MM.1S (cell line): ENCODE measurements at regions not wholly inside any gene's neighbourhood (a gene's known extent, or its start where the extent isn't known, plus 50 kb on each side); places are given as distances from the start of the nearest gene placed in this dataset.

Source experiments
- CTCF ChIP-seq: fragments of 300-600 bp; sonication (generic); IDR thresholded peaks from 2 replicates; pipeline ENCODE4 v1.5.1; 2016; ENCODE audit warnings: antibody characterized with exemption, low read length, mixed read lengths
- EZH2 ChIP-seq: fragments of 300-600 bp; sonication (generic); optimal IDR thresholded peaks from 2 replicates; pipeline ENCODE3; 2017; ENCODE audit warnings: low read depth, mild to moderate bottlenecking, antibody characterized with exemption, low read length, mixed read lengths
- EZH2phosphoT487 ChIP-seq: fragments of 300-600 bp; sonication (generic); IDR thresholded peaks from 2 replicates; pipeline ENCODE4 v1.6.1; 2018; ENCODE audit warnings: antibody characterized with exemption, low read length

GRCh38 chr5:145178641-145179523, 656.3 kb downstream of the PRELID2 start:
- TF ChIP-seq EZH2phosphoT487 (no peak), CTCF (no peak), EZH2 (no peak)
